GM18517 (cell line): ENCODE measurements at regions not wholly inside any gene's neighbourhood (a gene's known extent, or its start where the extent isn't known, plus 50 kb on each side); places are given as distances from the start of the nearest gene placed in this dataset.

Experiments
- ATAC-seq: cut with Tn5 transposase; IDR thresholded peaks from one replicate; pipeline ENCODE4 v1.9.1; 2021; ENCODE audit warnings: mild to moderate bottlenecking, moderate library complexity; ENCODE audit not compliant: unreplicated experiment

DNA sequence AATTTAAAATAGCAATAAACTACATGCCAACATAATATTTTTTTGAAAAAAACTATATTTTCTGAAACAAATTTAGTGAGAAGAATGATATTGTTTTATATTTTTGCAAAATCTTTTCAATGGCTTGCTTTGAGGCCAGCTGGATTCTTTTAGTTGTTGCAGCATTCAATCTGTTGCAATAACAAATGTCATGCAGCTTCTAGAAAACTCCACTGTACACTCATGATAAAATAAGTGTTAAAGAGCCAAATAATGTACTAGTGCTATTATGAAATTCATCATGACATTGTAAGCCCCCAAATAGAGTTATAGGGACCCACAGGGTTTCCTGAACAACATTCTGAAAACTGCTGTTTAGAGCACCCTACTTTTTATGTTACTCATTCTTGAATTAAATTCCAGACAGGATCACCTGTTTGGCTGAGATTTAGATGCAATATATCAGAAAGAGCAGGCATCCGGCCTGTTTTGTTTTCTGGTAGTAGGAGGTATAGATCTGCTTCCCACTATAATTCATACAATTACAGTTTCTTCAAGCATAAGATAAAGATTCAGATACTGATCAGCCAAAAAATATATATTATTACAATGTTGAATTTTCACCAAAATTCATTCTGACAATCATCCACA, 703.0 kb upstream of the ZNF385D start:
- ATAC-seq: no peak

GRCh38 chr3:22469995-22470394, 719.0 kb upstream of the ZNF385D start:
- ATAC-seq: no peak

DNA sequence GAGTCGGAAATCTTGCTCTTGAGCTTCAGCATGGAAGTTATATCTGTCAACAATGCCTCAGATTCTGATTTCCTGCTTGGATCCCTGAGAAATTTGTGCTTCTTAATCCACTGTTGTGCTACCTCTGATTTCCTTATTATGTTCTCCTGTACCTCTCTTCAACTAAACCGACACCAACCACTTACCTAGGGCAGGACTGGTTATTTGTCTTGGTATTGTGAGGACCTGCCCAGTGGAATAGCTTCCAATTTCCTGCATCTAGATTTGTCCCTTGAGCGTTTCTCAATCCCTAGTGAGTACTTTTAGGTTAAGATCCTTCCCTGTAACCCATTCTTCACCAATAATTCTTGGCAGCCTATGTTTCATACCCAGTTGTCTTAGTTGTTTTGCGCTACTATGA, 720.5 kb upstream of the ZNF385D start:
- no peak for ATAC-seq

GRCh38 chr3:22474706-22475445, 723.9 kb upstream of the ZNF385D start:
- no peak for ATAC-seq

DNA sequence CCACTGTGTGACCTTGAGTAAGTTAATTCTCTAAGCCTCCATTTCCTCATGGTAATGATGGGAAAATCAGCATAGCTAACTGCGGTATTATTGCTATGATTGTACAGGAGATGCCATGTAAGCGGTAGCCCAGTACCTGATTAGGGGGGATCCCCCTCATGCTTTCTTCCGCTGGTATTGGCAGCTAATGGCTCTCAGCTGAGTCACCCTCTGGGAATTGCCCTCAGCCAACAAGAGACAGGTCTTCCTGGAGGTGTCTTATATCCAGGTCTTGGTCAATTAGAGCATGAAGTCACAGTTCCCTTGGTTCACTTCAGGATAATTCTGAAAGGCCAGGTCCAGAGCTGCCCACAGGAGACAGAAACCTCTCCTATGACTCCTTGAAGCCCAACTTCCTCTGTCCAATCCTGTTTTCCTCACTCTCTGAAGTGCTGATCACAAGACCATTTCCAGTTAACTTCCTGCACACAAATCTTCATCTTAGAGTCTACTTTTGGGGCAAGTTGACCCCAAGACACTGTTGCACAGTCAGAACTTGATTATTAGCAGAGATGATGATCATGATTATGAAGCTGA, 724.7 kb upstream of the ZNF385D start:
- ATAC-seq: no peak

GRCh38 chr3:22476976-22477375, 726.0 kb upstream of the ZNF385D start:
- ATAC-seq: no peak

- no peak for ATAC-seq
Measured at GRCh38 chr3:22485954-22486353, 717.2 kb upstream of the UBE2E2 start.

GRCh38 chr3:22490747-22491146, 712.4 kb upstream of the UBE2E2 start:
- ATAC-seq: no peak

GRCh38 chr3:22491344-22491743, 711.8 kb upstream of the UBE2E2 start:
- ATAC-seq: no peak

DNA sequence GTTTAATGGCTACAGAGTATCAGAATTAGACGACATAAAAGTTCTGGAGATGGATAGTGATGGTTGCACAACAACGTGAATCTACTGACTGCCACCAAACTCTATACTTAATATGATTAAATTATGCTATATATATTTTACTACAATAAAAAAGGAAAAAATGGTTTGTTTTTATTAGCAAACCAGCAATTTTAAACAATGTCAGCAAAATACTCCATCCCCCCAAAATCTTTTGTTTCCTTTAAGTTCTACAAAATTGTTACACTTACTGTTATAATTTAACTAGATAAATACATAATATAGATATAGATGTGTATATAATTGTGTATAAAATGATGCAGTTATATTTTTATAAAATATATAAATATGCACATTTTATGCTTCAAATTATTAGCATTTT, 710.8 kb upstream of the UBE2E2 start:
- ATAC-seq: no peak

DNA sequence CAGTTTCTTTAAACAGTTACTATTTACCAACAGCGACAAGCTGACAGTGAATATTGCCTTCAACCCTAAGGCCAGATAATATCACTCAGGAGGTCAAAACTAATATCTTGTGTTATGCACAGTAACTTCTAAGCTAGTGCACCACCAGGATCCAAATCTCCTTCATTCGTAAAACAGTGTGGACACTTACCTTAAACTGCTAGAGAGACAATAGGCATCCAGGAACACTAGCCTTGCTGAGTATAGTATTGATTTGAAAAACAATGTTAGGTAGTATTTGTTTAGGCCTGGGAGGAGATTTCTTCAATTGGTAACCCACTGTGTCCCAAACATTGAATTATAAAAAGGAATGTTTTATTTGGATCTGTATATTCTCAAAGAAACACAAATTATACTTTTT, 707.9 kb upstream of the UBE2E2 start:
- ATAC-seq: no peak

DNA sequence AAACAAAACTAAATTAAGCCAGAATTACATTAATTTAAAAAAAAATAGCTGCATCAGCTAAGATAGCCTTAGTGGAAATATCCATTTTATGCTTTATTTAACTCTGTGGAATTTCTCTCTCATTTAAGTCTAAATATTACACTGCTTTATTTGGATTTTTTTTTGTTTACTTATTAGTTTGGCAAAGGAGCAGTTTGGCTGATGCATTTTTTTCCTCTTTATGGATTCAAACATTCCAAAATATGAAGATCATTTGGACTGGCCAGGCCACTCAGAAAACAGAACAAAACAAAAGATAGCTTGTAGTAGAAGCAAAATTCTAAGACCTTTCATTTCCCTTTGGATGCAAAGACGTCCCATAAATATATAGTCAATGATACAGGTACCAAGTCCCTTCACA, 707.3 kb upstream of the UBE2E2 start:
- no peak for ATAC-seq

DNA sequence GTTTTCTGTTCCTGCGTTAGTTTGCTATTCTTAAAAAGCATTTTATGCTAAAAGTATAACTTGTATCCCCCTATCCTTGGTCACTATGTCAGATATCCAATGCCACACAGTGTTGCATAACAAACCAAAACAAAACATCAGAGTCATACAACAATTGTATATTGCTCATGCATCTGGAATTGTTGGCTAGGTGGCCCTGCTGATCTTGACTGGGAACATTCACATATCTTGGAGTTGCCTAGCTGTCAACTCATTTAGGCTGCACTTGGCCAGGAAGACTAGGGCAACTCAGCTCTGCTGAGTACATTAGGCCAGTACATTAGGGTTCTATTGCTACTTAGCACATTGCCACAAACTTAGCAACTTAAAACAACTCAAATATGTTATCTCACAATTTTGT, 706.5 kb upstream of the UBE2E2 start:
- no peak for ATAC-seq

- no peak for ATAC-seq
Measured at GRCh38 chr3:22506871-22507270, 696.3 kb upstream of the UBE2E2 start.

DNA sequence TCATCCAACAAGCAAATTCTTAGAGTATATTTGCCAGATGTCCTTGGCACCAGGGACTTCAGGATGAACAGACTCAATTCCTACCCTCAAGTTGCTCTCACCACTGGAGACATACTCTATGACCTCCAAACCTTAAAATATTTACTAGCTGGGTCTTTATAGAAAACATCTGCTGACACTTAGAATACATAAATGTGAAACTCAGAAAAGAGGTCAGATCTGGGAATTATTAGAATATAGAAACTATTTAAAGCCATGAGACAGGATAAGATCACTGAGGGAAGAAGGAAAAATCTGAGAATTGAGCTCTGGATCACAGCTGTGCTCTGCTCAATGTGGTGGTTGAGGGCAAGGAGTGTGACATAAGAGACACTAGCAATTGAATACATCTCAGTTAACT, 695.4 kb upstream of the UBE2E2 start:
- no peak for ATAC-seq

GRCh38 chr3:22523925-22524324, 679.2 kb upstream of the UBE2E2 start:
- ATAC-seq: no peak

DNA sequence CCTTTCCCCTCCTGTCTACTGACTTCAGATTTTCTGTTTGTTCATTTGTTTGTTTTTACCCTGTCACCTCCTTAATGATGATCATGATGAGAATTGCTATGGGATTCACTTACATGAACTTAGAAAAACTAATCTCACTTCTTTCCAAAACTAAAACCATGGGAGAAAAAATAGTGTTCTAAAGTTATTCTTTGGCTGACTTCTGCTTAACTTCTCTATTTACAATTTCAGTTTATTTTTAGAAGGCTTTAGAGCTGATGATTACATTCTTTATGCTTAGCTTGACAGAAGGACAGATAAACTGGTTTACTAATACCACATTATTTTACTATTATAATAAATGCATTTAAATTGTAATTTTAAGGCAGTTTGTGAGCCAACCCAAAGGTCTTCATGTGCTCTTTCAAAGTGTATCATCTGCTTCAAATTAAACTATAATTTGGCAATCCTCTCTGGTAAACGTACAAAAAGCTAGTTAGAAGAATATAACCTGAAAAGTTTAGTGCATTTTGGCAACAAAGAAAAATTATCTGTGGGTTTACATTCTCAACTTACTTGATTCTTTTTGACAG, 676.8 kb upstream of the UBE2E2 start:
- ATAC-seq: no peak

DNA sequence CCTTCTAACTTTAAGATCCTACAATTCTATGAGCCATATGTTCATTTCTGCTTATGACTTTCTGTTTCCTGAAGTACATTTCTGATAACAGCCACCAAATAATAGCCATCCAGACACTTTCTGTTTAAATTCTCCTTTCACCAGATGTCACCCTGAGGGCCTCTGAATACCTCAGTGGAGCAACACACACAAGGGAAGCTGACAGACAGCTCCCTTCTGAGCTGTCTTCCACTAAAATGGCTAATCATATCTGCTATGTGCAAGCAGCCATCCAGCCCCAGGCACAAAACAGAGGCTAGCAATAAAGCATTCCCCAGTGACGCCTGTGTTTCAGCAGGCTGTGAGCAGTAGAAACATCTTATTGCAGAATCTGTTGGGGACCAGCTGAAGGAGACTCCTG, 666.6 kb upstream of the UBE2E2 start:
- no peak for ATAC-seq

DNA sequence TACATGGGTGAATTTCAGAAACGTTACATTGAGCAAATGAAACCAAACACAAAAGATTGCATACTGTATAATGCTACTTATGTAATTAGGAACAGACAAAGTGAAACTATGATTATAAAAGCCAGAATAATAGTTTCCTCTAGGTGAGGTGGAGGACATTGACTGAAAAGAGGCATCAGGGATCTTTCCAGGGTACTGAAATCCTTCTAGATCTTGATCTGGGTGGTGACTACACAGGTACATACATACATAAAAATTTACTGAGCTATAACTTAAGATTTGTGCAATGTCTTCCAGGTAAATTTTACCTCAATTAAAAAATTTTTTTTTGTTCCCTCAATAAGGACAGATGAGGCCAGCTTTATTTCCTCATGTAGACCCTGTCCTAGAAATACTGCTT, 665.6 kb upstream of the UBE2E2 start:
- no peak for ATAC-seq

DNA sequence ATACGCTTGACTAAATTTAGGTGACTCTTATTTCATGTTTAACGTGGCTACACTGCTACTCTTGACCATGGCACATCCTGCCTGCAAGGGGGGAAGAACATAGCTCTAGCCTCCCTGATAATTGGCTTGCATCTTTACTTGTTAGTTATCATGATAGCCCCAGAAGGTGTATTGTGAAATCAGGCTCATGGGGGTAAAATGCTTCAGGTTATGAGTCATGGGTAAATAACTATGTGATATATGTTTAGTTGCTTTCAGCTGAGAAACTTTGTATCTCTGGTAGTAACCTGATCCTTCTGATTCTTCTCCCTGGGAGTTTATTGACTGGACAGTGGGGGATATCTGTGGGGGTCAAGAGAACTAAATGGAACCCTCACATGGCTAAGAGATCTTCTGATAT, 660.8 kb upstream of the UBE2E2 start:
- no peak for ATAC-seq

GRCh38 chr3:22555753-22556435, 647.2 kb upstream of the UBE2E2 start:
- no peak for ATAC-seq

DNA sequence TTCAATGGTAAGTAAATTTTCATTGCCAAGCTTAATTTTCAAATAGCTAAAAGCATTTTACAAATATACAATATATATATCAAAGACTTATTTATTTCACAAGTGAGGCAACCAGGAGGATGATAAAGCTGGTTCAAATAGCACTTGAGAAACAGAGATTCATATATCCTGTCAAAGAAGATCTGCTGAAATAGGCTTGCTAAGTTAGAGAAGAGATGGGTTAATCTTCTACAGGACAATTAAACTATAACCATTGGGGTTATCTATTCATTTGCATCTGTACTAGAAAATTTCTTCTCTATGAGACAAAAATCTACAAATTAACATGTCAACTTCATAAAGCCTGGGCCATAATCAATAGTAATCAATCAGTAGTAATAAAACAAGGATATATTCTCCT, 637.7 kb upstream of the UBE2E2 start:
- no peak for ATAC-seq
